ENCODE measurements at regions not wholly inside any gene's neighbourhood (a gene's known extent, or its start where the extent isn't known, plus 50 kb on each side); places are given as distances from the start of the nearest gene placed in this dataset.

DNA sequence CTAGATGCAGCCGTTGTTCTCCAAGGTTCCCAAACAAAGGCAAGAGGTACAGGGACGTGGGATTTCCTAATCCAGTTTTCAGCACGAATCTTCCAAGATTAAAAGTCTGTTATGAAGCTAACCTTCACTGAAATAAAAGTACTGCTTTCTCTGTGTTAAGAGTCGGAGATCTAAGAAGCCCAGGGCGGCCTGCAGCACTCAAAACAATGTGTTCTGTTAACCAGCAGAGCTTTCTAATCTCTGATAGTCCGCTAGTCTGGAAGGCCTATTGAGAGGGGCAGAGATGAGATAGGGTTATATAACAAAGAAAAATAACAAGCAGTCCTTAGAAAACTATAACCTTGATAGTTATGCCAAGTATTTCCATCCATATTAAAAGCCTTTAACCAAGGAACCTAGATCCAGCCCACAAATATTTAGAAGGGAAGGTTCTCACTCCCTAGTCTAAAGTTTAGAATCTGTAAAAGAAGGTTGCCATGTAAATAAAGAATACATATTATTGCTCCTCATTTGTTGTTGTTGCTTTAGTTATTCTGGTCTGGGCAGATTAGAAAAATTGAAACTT is 106.3 kb upstream of the SVIL start:
- TF ChIP-seq CTCF (IDR thresholded peaks at IDR 0.05) (no peak), POLR2A (IDR thresholded peaks at IDR 0.05) (no peak)

Measured in adrenal gland (tissue), 5 donors.